HG03439 (cell line): ENCODE measurements at regions not wholly inside any gene's neighbourhood (a gene's known extent, or its start where the extent isn't known, plus 50 kb on each side); places are given as distances from the start of the nearest gene placed in this dataset.

Experiments
- ATAC-seq: cut with Tn5 transposase; IDR thresholded peaks from one replicate; pipeline ENCODE4 v1.9.1; 2021; ENCODE audit warnings: mild to moderate bottlenecking, moderate library complexity; ENCODE audit not compliant: unreplicated experiment

DNA sequence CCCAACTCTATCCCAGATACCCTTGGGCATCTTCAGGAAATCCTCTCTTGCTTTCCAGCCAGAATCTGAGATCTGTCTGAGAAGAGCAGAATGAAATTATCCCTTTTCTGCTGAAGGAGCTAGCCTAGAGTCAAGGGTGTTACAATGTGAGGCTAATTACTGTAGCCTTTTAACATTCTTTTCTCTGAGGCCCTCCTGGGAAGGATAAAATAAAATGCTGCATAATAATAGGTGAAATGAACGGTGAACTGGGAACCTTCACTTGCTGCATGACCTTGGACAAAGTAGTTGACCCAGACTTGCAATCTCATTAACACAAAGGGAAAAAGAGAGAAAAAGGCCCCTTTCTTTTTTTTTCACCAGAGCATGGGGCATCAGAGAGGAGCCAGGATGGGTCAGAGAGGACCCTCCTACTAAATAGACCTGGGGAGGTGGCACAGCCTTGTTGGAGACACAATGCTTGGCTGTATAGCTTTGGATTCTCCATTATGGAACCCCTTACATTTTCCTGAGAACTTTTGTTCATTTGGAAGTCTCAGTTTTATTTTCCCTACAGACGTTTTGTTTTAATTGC, 137.0 kb upstream of the LIPC start:
- no peak for ATAC-seq

DNA sequence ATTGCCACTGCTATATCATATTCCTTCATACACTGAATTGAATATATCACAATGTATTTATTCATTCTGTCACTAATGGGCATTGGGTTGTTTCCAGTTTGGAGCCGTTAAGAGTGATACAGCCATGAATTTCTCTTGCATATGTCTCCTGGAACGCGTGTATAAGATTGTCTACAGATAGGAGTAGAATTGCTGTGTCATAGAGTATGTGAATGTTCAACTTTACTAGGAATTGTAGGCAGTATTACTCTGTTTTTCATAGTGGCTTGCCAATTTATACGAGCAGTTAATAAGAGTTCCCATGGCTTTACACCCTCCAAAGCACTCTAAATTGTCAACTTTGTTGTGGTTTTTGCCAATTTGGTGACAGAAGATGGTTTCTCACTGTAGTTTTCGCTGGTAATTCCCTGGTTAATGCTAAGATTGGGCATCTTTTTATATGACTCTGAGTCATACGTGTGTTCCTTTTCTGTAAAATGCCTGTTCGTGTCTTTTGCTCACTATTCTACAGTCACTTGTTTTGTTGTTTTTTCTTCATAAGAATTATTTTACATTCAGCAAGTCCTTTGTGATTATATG, 136.1 kb upstream of the LIPC start:
- no peak for ATAC-seq

DNA sequence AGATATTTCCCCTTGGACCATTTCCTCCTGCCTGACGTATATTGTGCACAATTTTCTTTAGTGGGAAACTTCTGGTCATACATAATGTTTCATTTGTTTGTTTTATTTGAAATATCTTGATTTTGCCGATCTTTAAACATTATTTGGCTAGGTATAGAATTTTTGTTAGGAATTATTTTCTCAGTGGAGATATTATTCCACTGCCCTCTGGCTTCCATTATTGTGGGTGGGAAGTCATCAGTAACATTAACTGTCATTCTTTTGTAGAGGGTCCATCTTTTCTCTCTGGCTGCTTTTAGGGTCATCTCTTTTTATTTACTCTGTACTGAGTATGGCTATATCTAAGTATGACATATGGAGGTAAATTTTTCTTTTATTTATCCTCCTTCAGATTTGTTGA, 135.5 kb upstream of the LIPC start:
- no peak for ATAC-seq

DNA sequence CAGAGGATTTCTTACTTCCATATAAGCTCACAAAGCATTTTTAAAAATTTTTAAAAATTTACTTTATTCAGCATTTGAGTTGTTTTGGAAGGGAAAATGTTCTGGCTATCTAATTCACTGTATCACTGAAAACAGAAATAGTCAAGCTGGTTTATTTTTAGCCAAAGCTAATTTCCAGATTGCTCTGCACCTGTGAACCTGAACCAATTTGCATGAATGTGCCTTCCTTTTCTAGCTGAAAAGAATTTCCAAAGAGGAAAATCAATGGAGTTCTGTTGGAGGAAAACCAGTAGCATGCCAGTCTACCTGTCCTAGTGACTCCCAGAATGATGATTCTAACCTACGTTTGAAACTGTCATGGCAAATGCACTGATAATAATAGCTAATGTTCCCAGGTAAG, 134.2 kb upstream of the LIPC start:
- no peak for ATAC-seq

DNA sequence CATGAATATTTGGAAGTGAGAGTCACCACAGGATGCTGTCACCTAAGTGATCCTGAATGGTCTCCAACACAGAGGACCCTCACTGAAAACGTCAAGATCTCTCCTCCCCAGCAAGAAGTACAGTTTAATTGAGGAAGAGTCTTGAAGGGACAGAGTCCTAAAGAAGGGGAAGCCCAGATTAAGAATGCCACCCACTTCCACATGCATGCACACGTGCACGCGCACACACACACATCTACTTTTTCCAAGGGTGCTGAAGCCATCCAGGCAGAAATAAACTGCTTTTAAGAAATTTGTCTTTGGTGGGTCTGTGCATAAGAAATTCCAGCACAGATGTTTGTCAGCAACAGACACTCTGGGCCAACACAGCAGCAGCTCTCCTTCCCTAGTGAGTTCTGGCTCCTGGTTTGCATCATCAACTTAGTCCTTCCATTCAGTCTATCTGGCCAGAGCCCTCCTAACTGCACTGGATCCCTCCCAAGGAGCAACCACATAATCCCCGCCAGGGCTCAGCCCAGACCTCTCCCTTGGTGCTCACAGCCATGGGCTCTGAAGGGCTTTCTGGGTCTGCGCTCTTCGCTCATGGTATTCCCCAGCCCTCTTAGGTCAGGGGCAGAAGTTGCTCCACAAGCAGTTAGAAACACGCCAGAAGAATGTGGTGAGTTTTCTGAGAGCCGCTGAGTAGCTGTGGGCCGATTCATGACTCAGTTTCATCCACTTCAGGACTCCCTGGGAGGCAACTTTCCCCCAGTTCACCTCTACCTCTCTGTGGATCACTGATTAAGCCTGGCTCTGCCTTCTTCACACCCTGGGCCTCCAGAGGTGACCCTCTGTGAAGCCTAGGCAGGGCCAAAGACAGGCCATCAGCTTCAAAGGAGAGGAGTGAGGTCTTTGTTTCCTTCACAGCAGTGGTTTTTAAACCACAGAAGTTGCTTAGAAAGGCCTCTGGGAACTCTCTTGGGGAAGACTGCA, 132.6 kb upstream of the LIPC start:
- ATAC-seq, result no peak

DNA sequence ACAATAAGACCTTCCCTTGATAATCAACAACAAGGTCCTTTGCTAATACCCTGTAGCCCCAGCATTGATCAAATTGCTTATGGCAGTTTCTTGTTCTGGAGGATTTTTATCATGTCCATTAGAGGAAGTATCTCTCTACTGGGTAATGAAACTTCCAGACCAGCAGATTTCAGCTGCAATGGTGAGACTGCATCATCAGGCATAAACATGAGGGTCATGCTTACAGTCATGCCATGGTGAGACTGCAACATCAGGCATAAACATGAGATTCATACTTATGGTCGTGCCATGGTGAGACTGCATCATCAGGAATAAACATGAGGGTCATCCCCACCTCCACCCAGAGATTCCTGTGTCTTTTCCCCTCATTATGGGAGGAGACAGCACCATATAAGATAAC, 129.0 kb upstream of the LIPC start:
- ATAC-seq, result no peak

DNA sequence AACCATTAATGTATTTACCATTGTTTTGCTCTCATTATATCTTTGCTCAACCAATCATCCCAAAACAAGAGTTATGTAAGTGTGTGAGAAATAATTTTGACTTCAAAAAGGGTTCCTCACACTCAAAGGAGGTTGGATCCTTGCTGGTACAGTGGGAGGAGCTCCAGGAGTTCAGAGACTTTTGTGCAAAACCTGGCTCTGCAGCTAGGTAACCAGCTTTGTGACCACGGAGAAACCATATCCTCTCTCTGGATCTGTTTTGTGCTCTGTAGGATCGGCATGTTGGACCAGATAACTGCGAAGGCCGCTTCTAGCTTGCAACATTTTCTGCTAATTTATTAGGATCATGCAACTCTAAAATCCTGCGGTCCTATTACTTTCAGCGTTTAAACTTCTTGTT, 128.6 kb upstream of the LIPC start:
- no peak for ATAC-seq

DNA sequence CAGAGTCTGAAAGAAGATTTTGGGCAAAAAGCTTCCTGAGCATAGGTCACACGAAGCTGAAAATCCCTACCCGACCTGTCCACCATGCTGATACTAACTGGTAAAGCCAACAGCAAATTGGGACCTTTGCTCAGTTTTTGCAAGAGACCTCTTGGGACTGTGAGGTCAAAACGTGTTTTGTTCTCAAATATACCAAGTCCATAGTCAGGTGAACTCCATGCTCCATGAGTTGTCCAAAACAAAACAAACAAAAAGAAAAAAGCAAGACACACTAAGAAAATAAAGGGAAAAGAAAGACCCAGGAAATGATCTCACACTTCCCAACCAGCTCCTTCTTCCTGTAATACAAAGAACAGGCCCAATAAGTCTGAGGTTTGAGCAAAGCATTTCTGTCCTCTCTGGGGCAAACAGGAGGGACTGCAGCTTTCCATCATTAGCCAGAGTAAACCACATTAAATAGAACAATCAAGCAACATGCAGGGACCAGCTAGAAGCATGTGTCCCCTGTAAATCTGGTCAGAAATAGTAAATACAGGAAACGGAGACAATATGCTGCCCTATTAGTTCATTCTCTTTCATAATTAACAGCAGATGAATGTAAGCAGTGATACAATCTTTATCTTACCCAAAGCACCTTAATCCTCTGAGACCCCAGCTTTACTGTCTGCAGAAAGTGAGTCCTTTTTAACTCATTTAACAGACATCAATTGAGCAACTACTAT, 125.0 kb upstream of the LIPC start:
- ATAC-seq, result no peak

DNA sequence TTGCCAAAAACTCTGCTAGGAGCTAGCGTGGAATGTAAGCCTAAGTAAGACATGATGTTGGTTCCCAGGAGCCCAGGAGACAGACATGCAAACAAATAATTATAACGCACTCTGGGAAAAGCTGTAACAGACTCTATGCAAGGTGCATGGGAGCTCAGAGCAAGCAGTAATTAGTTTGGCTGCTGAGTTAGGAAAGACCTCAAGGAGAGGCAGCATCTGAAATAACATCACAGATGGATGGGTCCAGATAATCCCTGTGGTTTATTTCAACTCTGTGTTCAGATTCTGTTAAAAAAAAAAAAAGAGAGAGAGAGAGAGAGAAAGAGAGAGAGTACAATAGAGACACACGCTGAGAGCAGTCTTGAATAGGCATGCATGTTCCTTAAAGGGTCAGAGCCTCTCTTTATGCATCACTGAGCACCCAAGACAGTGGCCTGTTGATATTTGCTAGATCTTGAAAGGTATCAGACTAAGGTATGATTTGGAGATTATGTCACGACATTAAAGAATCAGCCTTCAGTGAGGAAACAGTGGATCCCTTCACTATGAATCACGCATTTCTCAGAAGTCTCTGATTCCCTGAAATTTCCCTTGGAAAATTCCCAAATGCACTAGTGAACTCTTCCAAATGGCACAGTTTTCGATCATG, 124.4 kb upstream of the LIPC start:
- no peak for ATAC-seq

DNA sequence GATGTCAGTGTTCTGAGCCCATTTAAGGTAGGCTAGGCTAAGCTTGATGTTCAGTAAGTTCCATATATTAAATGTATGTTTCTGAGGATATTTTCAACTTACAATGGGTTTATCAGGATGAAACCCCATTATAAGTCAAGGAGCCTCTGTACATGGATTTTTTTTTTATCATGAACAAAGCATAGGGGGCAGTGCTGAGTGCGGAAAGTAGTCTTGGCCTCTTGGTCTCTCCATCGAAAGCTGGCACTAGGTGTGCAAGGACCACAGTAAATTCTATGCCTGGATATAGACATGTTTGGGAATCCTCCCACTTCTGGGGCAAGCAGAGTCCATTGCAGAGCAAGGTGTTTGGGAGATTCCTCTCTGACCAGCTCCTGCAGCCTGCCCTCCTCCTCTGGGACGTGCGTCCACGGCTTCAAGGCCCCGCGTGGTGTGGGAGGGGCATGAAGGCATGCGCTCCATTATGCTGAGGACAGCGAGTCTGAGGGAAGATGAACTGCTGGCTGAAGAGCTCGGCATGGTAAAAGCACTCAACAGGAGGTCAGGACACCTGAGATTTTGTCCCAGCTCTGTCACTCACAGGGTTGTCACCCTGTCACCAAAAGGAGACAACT, 122.9 kb upstream of the LIPC start:
- no peak for ATAC-seq

DNA sequence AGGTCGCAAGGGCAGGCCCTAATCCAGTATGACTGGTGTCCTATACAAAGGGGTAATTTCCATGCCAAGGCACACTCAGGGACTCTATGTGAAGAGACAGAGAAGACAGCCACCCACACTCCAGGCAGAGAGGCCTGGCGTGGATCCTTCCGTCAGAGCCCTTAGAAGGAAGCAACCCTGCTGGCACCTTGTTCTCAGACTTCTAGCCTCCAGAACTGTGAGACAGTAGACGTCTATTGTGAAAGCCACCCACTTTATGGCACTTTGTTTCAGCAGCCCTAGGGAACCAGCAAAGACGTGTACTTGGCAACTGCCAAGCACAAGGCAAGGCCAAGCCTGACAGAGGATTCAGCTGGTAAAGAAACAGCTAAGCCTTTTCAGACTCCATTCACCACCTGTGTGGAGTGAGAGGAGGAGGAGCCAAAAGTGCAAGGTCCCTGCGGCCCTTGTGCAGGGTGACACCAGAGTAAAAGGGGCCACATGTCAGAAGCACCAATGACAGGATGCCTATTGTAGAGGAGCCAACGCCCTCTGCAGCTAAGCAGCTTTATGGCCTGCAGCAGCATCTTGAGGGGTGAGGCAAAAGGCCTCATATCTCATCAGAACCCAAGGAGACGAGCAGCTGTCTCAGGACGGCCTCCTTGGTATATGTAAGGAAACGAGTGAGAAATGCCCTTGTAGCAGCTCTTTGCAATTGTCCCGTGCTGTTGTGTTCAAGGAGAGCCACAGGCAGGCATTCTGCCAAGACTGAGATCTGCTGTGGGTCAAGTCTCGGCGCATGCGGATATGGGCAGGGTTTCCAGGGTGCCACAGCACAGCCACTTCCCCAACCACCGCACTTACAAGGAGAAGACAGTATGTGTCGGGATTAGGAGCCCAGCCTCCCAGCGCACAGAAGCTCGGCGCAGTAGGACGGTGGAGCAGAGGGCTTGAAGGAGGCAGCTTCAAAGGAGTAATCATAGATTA, 121.5 kb upstream of the LIPC start:
- no peak for ATAC-seq

DNA sequence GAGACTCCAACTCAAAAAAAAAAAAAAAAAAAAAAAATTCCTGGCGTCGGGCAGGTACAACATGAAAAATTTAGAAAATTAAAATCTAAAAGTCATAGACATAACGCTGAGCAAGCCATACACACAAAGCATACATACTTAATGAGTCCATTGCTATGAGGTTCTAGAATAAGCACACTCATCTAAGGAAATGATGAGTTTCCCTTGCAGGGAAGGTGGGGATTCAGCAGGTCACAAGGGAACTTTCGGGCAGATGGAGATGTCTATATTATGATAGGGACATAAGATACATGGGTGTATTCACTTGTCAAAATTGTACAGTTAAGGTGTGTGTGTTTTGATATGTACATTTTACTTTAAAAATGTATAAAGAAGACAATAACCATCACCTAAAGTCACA, 120.2 kb upstream of the LIPC start:
- ATAC-seq, result no peak

DNA sequence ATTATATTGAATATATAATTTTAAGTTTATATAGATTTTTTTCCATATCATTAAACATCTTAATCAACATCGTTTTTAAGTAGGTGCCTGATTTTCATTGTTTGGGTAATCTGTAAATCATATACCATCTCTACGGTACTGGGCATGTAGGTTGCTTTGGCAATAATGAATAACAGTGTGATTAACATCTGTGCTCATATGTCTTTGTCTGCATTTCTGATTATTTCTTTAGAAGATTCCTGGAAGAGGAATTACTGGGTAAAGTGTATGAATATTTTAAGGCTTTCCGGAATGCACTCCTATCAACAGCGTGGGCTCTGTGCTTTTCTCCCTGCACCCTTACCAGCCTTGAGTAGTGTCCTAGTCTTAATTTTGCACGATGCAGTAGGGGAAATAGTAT, 119.8 kb upstream of the LIPC start:
- no peak for ATAC-seq

DNA sequence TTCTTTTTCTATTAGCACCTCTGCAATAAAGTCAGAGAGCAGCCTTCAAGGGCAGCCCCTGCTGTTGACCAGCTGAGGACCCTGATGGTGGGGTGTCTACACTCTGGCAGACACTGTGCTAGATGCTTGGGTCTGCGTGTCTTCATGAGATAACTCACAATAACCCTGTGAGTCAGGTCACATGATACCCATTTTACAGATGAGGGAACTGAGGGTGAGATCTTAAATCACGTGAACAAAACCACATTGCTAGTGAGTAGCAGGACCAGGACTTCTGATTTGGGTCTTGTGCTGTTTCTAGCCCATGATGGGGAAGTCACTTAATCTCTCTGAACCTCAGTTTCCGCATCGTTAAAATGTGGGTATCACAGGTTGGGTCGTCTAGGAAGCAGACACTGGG, 118.5 kb upstream of the LIPC start:
- ATAC-seq, result no peak

DNA sequence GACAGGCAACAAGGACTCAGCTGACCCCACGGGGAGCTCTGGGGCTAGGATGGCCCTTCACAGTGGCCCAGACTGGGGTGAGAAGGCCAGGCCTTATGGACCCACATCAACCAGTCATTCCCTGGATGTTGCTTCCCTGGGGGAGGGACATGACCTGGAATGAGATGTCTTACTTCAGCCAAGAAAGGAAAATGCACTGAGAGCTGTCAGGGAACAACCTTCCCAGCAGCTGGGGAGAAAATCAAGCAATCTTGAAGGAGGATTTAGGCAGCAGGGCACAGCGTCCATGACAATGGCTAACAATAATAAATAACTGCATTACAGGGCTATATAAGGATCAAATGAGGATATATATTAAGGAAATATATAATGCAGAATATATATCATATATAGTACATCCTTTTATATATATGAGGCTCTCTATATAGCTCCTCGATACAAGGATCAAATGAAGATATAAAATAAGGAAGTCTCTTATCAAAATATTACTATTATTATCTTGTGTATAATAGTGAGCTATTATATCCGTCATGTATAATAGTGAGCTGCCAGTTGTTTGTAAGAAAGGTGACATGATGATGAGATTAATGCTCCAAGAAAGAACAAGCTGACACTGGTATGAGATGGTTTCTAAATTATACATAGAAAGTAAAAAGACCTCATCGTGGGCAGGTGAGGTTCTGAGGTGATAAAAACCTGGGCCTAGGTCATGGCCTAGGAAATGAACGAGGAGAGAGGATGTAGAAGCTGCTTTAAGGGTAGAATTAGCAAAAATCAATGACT, 117.8 kb upstream of the LIPC start:
- ATAC-seq, result no peak

DNA sequence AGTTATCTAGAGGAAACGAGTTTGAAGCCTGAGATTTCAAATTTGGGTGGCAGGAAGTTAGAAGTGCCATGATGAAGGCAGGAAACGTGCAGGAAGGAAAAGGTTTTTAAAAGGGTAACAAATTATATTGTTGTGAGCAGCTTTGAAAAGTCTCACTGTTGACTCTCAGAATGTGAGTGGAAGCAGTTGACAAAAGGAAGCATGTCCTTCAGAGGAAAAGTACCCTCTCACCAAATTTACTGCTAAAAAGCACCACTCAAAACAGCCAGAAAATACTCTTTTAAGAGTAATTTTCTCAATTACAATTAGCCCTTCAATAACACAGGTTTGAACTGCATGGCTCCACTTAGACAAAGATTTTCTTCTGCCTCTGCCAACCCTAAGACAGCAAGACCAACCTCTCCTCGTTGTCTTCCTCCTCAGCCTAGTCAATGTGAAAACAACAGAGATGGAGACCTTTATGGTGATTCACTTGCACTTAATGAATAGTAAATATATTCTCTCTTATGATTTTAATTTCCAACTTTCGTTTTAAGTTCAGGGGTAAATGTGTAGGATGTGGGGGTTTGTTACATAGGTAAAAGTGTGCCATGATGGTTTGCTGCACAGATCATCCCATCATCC, 117.1 kb upstream of the LIPC start:
- no peak for ATAC-seq

DNA sequence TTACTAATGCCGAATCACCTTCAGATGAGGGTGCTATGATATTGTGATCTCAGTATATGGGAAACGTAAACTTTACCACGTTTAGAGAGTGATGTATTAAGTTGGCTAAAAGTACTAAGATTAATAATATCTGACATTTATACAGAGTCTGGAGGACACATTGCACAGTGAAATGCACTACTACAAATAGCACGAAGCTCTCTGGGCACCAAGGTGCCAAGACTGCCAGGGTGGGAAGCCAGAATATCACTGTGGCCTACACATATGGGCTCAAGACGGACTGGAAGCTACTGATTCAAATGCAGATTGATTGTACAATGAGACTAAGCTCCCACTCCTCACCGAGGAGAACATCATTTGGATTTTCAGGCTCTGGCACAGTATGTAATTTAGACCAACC, 113.3 kb upstream of the LIPC start:
- ATAC-seq, result no peak

DNA sequence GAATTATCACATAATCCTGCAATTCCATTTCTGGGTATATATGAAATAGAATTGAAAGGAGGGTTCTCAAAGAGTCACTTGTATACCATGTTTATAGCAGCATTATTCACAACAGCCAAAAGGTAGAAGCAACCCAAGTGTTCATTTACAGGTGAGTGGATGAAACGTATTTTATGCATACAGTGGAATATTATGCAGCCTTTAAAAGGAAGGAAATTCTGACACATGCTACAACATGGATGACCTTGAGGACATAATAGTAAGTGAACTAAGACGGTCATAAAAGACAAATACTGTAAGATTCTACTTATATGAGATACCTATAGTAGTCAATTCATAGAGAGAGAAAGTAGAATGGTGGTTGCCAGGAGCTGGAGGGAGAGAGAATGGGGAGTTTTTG, 110.8 kb upstream of the LIPC start:
- no peak for ATAC-seq
